HG03280 (cell line): ENCODE measurements at regions not wholly inside any gene's neighbourhood (a gene's known extent, or its start where the extent isn't known, plus 50 kb on each side); places are given as distances from the start of the nearest gene placed in this dataset.

Experiments
- ATAC-seq: cut with Tn5 transposase; IDR thresholded peaks from one replicate; pipeline ENCODE4 v1.9.1; 2021; ENCODE audit warnings: mild to moderate bottlenecking, moderate library complexity; ENCODE audit not compliant: unreplicated experiment

GRCh38 chr11:115740324-115740723 is 236.1 kb upstream of the CADM1 start:
- ATAC-seq: no peak

- ATAC-seq: no peak
These were observed 235.7 kb upstream of the CADM1 start for GRCh38 chr11:115739878-115740277.

- ATAC-seq: no peak
These were observed 234.9 kb upstream of the CADM1 start for GRCh38 chr11:115739146-115739545.

GRCh38 chr11:115737875-115738274 is 233.7 kb upstream of the CADM1 start:
- no peak for ATAC-seq

GRCh38 chr11:115736146-115736545 is 231.9 kb upstream of the CADM1 start:
- ATAC-seq: no peak

- no peak for ATAC-seq
These were observed 220.5 kb upstream of the CADM1 start for GRCh38 chr11:115724666-115725065.

GRCh38 chr11:115722711-115723110 is 218.5 kb upstream of the CADM1 start:
- ATAC-seq: no peak

GRCh38 chr11:115721296-115721995 is 217.2 kb upstream of the CADM1 start:
- ATAC-seq: no peak

- ATAC-seq: no peak
These were observed 216.5 kb upstream of the CADM1 start for GRCh38 chr11:115720602-115721245.

GRCh38 chr11:115718945-115719344 is 214.7 kb upstream of the CADM1 start:
- no peak for ATAC-seq

GRCh38 chr11:115718106-115718505 is 213.9 kb upstream of the CADM1 start:
- no peak for ATAC-seq

GRCh38 chr11:115716601-115717529 is 212.7 kb upstream of the CADM1 start:
- ATAC-seq: no peak

- ATAC-seq: no peak
These were observed 211.9 kb upstream of the CADM1 start for GRCh38 chr11:115716080-115716479.

- no peak for ATAC-seq
These were observed 211.1 kb upstream of the CADM1 start for GRCh38 chr11:115715251-115715770.

GRCh38 chr11:115712296-115712695 is 208.1 kb upstream of the CADM1 start:
- no peak for ATAC-seq

- no peak for ATAC-seq
These were observed 206.8 kb upstream of the CADM1 start for GRCh38 chr11:115710980-115711379.

GRCh38 chr11:115710426-115710825 is 206.2 kb upstream of the CADM1 start:
- ATAC-seq: no peak

- no peak for ATAC-seq
These were observed 205.1 kb upstream of the CADM1 start for GRCh38 chr11:115709297-115709696.

- ATAC-seq: no peak
These were observed 203.1 kb upstream of the CADM1 start for GRCh38 chr11:115707180-115707905.

GRCh38 chr11:115706626-115707135 is 202.5 kb upstream of the CADM1 start:
- ATAC-seq: no peak
